K562 (cell line): ENCODE measurements at regions not wholly inside any gene's neighbourhood (a gene's known extent, or its start where the extent isn't known, plus 50 kb on each side); places are given as distances from the start of the nearest gene placed in this dataset.

Source experiments
- BHLHE40 ChIP-seq: IDR thresholded peaks from 2 replicates; pipeline ENCODE4 v1.6.1; 2011; ENCODE audit warnings: low read length, improper control_type of control experiment
- CTCF ChIP-seq, 3 experiments: IDR thresholded peaks in 2 of 3; conservative IDR thresholded peaks in 1 of 3; 2 replicates each; pipeline ENCODE4 v1.5.1; 2011 to 2012; ENCODE audit warnings: low read length in 3 of 3, mild to moderate bottlenecking in 3 of 3, control low read depth in 2 of 3, improper control_type of control experiment in 1 of 3, inconsistent platforms in 1 of 3, low read depth in 1 of 3, mixed read lengths in 1 of 3, moderate library complexity in 1 of 3; ENCODE audit not compliant: insufficient read depth in 2 of 3
- FOXK2 ChIP-seq, 2 experiments: fragments of 450-650 bp; IDR thresholded peaks in 1 of 2; conservative IDR thresholded peaks in 1 of 2; 2 replicates each; pipeline ENCODE4 v1.6.1; 2016; ENCODE audit warnings: low read depth in 2 of 2, mild to moderate bottlenecking in 1 of 2
- HDAC2 ChIP-seq: fragments of 450-650 bp; IDR thresholded peaks from 2 replicates; pipeline ENCODE4 v1.6.1; 2016; ENCODE audit warnings: mild to moderate bottlenecking
- NCOA1 ChIP-seq: fragments of 450-650 bp; IDR thresholded peaks from 2 replicates; pipeline ENCODE4 v1.6.1; 2016; ENCODE audit warnings: low read depth
- NCOA6 ChIP-seq: fragments of 450-650 bp; IDR thresholded peaks from 2 replicates; pipeline ENCODE4 v1.6.1; 2017; ENCODE audit warnings: mild to moderate bottlenecking
- NR2C2 ChIP-seq, 2 experiments: fragments of 200-800 bp in 1 of 2; sonication (Bioruptor generic) in 1 of 2; sonication (generic) in 1 of 2; formaldehyde crosslinking in 1 of 2; IDR thresholded peaks; 2 replicates each; pipeline versions ENCODE4 v1.6.1 to v1.8.0; 2016 to 2022; ENCODE audit warnings: mild to moderate bottlenecking in 1 of 2, missing compliant biosample characterization in 1 of 2, missing genetic modification characterization in 1 of 2, missing genetic modification reagents in 1 of 2
- RAD21 ChIP-seq, 2 experiments: fragments of 250-450 bp in 1 of 2; fragments of 450-650 bp in 1 of 2; sonication (Bioruptor Pico) in 1 of 2; formaldehyde crosslinking in 1 of 2; IDR thresholded peaks in 1 of 2; conservative IDR thresholded peaks in 1 of 2; 2 replicates each; pipeline versions ENCODE4 v1.4.0 to v1.8.0; 2020 to 2022; ENCODE audit warnings: mild to moderate bottlenecking in 2 of 2, moderate library complexity in 1 of 2
- SAP30 ChIP-seq: fragments of 200-600 bp; sonication (generic); IDR thresholded peaks from 2 replicates; pipeline ENCODE4 v1.6.1; 2012; ENCODE audit warnings: borderline replicate concordance, low read depth, mild to moderate bottlenecking, moderate library complexity, low read length, control low read depth, inconsistent platforms; ENCODE audit not compliant: insufficient read depth, poor library complexity, severe bottlenecking
- XRCC5 ChIP-seq: fragments of 200-400 bp; formaldehyde crosslinking; IDR thresholded peaks from 2 replicates; pipeline ENCODE4 v1.6.1; 2017; ENCODE audit warnings: low read depth, mild to moderate bottlenecking, low read length
- ZNF384 ChIP-seq: IDR thresholded peaks from 2 replicates; pipeline ENCODE4 v1.6.1; 2012; ENCODE audit warnings: low read depth, low read length, improper control_type of control experiment
- ZNF77 ChIP-seq: fragments of 250-450 bp; sonication (Bioruptor Pico); IDR thresholded peaks from 2 replicates; pipeline ENCODE4 v1.5.0; 2020

- TF ChIP-seq ZNF77 (CRISPR knock-in tag) (no peak), XRCC5 (no peak), BHLHE40 (no peak), NCOA6 (no peak), NR2C2 (CRISPR knock-in tag; IDR thresholded peaks at IDR 0.05) (no peak), NR2C2 (tag; IDR thresholded peaks at IDR 0.05) (no peak), CTCF (IDR thresholded peaks at IDR 0.05 in 2 of 3, conservative IDR thresholded peaks at IDR 0.05 in 1 of 3; ENCODE audit: insufficient read depth in 2 of 3, low read depth in 1 of 3, low read length in 3 of 3) (no peak), HDAC2 (no peak), SAP30 (no peak), RAD21 (CRISPR knock-in tag; conservative IDR thresholded peaks at IDR 0.05 in 1 of 2, IDR thresholded peaks at IDR 0.05 in 1 of 2) (no peak), FOXK2 (conservative IDR thresholded peaks at IDR 0.05 in 1 of 2, IDR thresholded peaks at IDR 0.05 in 1 of 2; ENCODE audit: low read depth in 2 of 2) (no peak), NCOA1 (no peak), ZNF384 (no peak)
Measured at GRCh38 chr4:64157397-64157796, 251.9 kb downstream of the TECRL start.
